ENCODE measurements at regions not wholly inside any gene's neighbourhood (a gene's known extent, or its start where the extent isn't known, plus 50 kb on each side); places are given as distances from the start of the nearest gene placed in this dataset.

DNA sequence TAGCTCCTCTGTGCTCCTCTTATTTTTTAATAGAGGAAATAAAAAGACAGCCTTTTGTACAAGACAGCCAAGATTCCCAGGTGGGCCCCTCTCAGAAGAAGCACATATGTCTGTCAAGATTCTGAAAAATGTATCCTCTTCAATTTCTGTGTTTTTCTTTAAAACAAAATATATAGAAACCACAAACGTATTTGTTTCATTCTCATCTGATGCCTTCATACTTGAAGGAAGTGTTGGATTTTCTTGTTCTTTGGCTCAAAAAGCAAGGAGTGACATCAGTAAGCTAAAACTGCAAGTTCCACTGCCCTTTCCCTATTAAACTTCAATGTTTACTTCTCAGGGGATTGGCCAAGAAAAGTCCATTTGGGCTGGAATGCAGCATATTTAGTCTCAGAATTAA, 193.8 kb upstream of the OSR1 start:
- WGBS, 2 donors, result 49 to 94% methylated on average over 1 of the region's 1 CpG
- Histone ChIP-seq H3K4me1 (no peaks in the 10 kb centered on the region), H3K36me3 (no peaks in the 10 kb centered on the region), H3K9me3 (no peaks in the 10 kb centered on the region), H3K27ac (no peak overlapping the region), H3K27me3 (no peaks in the 10 kb centered on the region), H3K4me3 (no peak overlapping the region)
- TF ChIP-seq POLR2AphosphoS5 (IDR thresholded peaks at IDR 0.05), result no peak
- TF ChIP-seq, protein P1, sequence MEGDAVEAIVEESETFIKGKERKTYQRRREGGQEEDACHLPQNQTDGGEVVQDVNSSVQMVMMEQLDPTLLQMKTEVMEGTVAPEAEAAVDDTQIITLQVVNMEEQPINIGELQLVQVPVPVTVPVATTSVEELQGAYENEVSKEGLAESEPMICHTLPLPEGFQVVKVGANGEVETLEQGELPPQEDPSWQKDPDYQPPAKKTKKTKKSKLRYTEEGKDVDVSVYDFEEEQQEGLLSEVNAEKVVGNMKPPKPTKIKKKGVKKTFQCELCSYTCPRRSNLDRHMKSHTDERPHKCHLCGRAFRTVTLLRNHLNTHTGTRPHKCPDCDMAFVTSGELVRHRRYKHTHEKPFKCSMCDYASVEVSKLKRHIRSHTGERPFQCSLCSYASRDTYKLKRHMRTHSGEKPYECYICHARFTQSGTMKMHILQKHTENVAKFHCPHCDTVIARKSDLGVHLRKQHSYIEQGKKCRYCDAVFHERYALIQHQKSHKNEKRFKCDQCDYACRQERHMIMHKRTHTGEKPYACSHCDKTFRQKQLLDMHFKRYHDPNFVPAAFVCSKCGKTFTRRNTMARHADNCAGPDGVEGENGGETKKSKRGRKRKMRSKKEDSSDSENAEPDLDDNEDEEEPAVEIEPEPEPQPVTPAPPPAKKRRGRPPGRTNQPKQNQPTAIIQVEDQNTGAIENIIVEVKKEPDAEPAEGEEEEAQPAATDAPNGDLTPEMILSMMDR (IDR thresholded peaks at IDR 0.05), result no peak
- no peak for TF ChIP-seq EP300 (IDR thresholded peaks at IDR 0.05)
- TF ChIP-seq POLR2A (IDR thresholded peaks at IDR 0.05), result no peak
- ATAC-seq (ENCODE audit: low FRiP score in 2 of 2), result no peak
- DNase-seq, result no peak

DNA sequence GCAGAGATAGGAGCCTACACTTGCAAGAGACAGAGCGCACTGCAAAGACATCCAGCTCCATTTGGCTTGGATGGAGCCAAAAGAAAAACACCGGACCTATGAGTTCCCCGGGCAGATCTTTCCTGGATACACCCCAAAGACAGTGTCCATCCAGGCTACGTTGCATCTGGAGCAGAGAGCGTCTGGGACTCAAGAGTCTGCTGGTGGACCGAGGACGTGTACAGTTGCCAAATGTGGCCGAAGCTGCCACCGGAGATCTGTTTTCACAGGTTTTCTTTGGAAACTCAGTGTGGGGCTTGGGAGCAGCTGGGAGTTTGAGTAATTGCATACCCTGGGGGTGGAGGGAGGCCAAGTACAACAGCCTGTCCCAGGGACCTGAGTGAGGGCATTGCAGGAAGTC, 192.3 kb upstream of the OSR1 start:
- Histone ChIP-seq H3K4me1 (no peaks in the 10 kb centered on the region), H3K4me3 (no peak overlapping the region), H3K27me3 (no peaks in the 10 kb centered on the region), H3K27ac (no peak overlapping the region), H3K36me3 (no peaks in the 10 kb centered on the region), H3K9me3 (no peaks in the 10 kb centered on the region)
- no peak for ATAC-seq (ENCODE audit: low FRiP score in 2 of 2)
- 83 to 85% methylated on average over 9 of the region's 9 CpGs for WGBS, 2 donors
- no peak for TF ChIP-seq EP300 (IDR thresholded peaks at IDR 0.05)
- TF ChIP-seq, protein P1 (IDR thresholded peaks at IDR 0.05), result no peak
- TF ChIP-seq POLR2A (IDR thresholded peaks at IDR 0.05), result no peak
- TF ChIP-seq POLR2AphosphoS5 (IDR thresholded peaks at IDR 0.05), result no peak
- no peak for DNase-seq

DNA sequence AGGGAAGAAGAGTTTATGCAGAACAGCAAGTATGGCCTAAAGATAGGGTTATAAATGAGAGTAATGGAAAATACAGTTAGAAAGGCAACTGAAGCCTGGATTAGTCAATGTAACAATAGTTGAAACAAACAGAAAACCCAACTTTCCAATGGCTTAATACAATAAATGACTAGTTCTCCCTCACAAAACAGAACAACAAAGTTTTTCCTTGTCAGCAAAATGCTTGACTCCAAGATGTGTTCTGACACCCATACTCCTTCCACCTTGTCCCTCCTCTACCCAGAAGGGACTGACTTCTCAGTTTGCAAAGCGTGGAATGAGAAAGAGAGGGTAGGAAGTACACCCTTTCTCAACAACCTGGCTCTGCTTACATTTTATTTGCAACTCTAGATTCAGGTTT, 191.4 kb upstream of the OSR1 start:
- Histone ChIP-seq H3K4me3 (no peak overlapping the region), H3K9me3 (no peaks in the 10 kb centered on the region), H3K36me3 (no peaks in the 10 kb centered on the region), H3K27ac (no peak overlapping the region), H3K4me1 (no peaks in the 10 kb centered on the region), H3K27me3 (no peaks in the 10 kb centered on the region)
- DNase-seq (no peak), ATAC-seq (ENCODE audit: low FRiP score in 2 of 2) (no peak)
- WGBS, 2 donors, result 80 to 93% methylated on average over 1 of the region's 1 CpG
- no peak for TF ChIP-seq POLR2A (IDR thresholded peaks at IDR 0.05)

DNA sequence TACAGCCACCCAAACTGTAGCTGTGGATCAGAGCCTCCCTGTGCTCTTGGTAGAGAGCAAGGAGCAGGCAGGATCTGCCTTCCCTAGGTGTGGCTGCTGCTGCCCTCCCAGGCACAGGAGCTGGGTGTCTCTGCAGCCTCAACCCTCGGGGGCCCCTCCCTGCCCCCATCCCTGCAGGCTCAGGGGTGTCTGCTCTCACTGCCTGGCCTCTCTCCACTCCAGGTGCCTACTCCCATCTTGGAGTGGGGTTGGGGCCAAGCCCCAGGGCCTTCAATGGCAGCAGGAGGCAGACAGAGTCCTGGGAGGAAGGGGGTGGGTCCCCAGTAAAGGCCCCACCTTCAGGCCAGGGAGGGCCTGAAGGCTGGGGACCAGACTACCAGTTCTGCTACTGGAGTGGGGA, 189.7 kb upstream of the OSR1 start:
- DNase-seq (peak in 1 of 2 donors; percentile 20), ATAC-seq (ENCODE audit: low FRiP score in 2 of 2) (peak; percentile 14 to 49)
- Histone ChIP-seq H3K36me3 (no peaks in the 10 kb centered on the region), H3K4me1 (no peaks in the 10 kb centered on the region), H3K4me3 (no peak overlapping the region), H3K27ac (no peak overlapping the region), H3K9me3 (no peaks in the 10 kb centered on the region), H3K27me3 (no peaks in the 10 kb centered on the region)
- 60 to 71% methylated on average over 1 of the region's 1 CpG for WGBS, 2 donors
- TF ChIP-seq EP300 (IDR thresholded peaks at IDR 0.05) (no peak), POLR2A (IDR thresholded peaks at IDR 0.05) (no peak), POLR2AphosphoS5 (IDR thresholded peaks at IDR 0.05) (no peak)
- TF ChIP-seq, protein P1 (IDR thresholded peaks at IDR 0.05), result no peak

DNA sequence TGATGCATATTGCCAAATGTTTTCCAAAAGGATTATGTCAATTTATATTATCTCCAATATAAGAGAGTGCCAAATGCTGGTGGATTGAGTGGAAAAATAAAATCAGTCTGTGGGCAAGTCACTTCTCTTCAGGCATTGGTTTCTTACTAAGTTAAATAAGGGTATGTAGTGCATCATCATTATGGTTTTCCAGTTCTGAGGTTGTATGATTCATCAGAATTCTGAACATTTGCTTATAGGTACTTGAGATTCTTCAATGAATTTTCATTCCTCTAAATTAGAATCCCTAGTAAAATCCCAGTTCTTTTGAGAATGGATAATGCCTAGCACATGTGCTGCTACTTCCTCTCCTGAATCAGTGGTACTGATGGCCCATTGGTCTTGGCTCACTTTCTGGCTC, 188.9 kb upstream of the OSR1 start:
- DNase-seq (no peak), ATAC-seq (ENCODE audit: low FRiP score in 2 of 2) (no peak)
- no peak overlapping the region for H3K4me3 ChIP-seq
- TF ChIP-seq EP300 (IDR thresholded peaks at IDR 0.05) (no peak), POLR2A (IDR thresholded peaks at IDR 0.05) (no peak), POLR2AphosphoS5 (IDR thresholded peaks at IDR 0.05) (no peak)
- TF ChIP-seq, protein P1 (IDR thresholded peaks at IDR 0.05), result no peak
- no peaks in the 10 kb centered on the region for H3K9me3 ChIP-seq
- no peaks in the 10 kb centered on the region for H3K4me1 ChIP-seq
- H3K36me3 ChIP-seq, result no peaks in the 10 kb centered on the region
- no peaks in the 10 kb centered on the region for H3K27me3 ChIP-seq
- H3K27ac ChIP-seq, result no peak overlapping the region

Data from upper lobe of left lung (tissue), 6 donors.